Erythroblast (primary cell): ENCODE measurements at regions not wholly inside any gene's neighbourhood (a gene's known extent, or its start where the extent isn't known, plus 50 kb on each side); places are given as distances from the start of the nearest gene placed in this dataset.

Experiments used
- GATA1 ChIP-seq: IDR thresholded peaks from 2 replicates; pipeline ENCODE4 v1.6.1; 2011; ENCODE audit warnings: low read depth, mild to moderate bottlenecking, control low read depth, low read length, moderate library complexity
- POLR2A ChIP-seq: IDR thresholded peaks from 2 replicates; pipeline ENCODE4 v1.6.1; 2011; ENCODE audit warnings: mild to moderate bottlenecking, low read length

GRCh38 chr6:88266126-88266525 lies 100.0 kb upstream of the CNR1 start:
- TF ChIP-seq POLR2A, result no peak
- TF ChIP-seq GATA1, result no peak
